Stimulated activated CD4-positive, alpha-beta T cell treated with anti-CD3 and anti-CD28 coated beads, TNF-alpha, amount 100 ng/mL, for 1 hour (primary cell): ENCODE measurements at regions not wholly inside any gene's neighbourhood (a gene's known extent, or its start where the extent isn't known, plus 50 kb on each side); places are given as distances from the start of the nearest gene placed in this dataset.

ENCODE experiments used
- DNase-seq, 3 donors: peaks; one replicate each; pipeline ENCODE4 v3.0.0-alpha.2; 2020; ENCODE audit warnings: low read depth in 3 of 3, low spot score in 1 of 3

DNA sequence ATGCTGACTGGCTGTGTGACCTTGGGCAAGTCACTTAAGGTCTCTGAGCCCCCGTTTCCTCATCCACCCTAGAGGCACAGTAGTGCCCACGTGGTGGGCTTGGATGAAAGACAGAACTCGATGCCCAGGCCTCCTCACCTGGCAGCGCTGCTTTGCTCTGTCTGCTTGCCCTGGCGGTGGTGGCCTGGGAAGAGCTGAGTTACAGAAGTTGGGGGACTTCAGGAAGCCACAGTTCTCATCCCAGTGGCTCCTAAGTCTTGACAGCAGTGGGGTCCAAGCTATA lies 171.5 kb upstream of the IER5L start:
- DNase-seq, result no peak

GRCh38 chr9:129348890-129349664 lies 171.0 kb upstream of the IER5L start:
- no peak for DNase-seq

DNA sequence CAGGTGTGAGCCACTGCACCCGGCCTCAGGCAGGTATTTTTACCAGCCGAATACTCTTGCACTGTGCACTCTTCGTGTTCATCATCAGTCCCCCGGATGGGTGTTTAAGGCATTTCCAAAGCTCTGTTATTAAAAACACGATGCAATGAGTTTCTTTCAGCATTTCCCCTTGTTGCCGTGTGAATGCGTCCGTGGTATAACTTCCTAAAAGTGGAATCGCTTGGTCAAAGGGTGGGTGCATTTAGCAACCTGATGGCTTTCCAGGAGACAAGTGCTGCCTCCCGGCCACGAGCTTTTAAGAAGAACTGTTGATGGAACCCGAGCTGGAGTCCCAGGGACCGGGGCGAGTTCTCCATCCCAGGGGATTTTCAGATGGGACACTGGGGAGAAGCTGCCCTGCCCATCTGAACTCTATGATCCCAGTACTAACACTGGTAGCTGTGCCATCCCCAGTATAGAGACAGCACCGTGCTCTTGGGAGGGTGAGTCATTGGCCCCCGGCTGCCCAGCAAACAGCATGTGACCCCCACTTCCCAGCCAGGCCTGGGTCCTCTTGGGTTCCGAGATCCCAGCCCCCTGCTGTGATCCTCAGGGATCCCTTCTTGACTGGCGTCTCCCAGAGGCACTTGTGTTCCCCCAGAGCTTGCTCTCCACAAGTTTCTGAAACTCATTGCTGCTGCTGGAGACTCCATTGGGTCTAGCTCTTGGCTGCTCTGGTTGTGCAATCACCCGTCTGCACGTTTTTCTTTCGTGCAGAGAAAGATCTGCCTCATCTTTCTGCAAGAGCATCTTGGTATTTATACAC lies 169.5 kb upstream of the IER5L start:
- no peak for DNase-seq

DNA sequence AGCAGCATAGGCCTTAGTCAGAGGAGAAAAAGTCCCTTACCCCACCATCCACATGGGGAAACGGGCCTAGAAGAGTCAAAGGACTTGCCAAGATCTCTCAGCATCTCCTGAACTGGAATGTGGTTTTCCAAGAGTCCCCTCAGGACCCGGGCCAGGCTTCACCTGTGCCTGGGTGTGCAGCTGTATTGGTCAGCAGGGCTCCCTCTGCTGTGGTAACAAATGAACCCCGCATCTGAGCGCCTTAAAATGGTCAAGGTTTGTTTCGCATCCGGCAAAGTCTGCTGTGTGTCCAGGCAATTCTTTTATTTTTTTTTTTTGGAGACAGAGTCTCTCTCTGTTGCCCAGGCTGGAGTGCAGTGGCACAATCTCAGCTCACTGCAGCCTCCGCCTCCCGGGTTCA lies 168.0 kb upstream of the IER5L start:
- no peak for DNase-seq

DNA sequence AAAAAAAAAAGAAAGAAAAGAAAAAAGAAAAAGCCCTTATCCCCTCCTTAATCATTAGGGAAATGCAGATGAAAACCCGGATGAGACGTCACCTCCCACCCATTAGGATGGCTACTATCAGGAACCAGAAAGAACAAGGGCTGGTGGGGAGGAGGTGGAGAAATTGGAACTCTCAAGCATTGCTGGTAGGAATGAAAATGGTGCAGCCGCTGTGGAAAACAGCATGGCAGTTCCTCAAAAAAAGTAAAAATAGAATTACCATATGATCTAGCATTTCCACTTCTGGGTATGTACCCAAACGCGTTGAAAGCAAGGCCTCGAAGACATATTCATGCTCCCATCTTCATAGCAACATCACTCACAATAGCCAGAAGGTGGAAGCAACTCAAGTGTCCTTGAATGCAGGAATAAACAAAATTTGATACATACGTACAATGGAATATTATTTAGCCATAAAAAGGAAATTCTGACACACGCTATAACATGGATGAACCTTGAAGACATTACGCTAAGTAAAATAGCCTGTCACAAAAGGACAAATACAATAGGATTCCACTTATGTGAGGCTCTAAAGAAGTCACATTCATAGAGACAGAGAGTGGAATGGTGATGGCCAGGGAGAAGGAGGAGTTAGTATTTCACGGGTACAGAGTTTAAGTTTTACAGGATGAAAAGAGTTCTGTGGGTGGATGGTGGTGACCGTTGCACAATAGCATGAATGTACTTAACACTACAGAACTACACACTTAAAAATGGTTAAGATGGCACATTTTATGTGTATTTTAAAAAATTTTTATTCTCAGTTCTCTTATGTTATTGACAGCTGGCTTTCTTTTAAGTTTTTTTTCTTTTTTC lies 166.8 kb upstream of the IER5L start:
- DNase-seq, result no peak

DNA sequence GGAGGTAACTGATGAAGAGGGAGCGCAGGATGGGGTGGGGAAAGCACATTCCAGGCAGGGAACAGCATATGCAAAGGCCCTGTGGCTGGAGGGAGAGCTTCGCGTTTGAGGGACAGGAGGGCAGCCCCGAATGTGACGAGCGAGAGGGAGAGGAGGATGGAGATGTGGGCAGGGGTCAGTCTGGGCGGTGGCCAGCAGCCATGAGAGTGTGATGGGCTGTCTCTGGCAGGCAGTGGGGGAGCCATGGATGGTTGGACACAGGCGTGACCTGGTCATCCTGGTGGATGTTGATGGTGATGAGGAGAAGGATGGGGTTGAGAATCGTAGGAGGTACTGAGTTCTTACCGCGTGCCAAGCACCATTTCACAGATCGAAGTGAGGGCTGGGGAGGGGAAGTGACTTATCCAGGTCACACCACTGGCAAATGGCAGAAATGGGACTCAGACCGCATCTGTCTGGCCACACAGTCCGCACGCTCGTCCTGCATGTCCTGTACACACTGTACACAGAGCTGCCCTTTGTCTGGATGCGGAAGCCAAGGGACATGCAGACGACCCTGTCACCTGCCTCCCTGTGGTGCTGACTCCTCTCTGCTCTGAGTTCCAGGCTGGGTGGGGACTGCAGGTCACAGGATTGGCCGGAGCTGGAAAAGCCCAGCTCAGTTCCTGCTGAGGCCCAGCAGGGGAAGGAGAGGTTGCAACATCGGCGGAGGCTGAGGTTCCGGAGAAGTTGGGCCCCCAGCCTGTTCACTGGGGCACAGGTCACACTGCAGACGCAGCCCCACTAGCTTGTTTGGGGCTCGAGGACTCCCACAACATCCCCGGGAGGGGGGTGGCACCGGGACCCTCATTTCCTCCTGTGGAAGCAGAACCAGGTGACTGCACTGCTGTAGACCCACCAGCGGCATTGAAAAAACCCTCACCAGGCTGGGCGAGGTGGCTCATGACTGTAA lies 165.6 kb upstream of the IER5L start:
- no peak for DNase-seq

DNA sequence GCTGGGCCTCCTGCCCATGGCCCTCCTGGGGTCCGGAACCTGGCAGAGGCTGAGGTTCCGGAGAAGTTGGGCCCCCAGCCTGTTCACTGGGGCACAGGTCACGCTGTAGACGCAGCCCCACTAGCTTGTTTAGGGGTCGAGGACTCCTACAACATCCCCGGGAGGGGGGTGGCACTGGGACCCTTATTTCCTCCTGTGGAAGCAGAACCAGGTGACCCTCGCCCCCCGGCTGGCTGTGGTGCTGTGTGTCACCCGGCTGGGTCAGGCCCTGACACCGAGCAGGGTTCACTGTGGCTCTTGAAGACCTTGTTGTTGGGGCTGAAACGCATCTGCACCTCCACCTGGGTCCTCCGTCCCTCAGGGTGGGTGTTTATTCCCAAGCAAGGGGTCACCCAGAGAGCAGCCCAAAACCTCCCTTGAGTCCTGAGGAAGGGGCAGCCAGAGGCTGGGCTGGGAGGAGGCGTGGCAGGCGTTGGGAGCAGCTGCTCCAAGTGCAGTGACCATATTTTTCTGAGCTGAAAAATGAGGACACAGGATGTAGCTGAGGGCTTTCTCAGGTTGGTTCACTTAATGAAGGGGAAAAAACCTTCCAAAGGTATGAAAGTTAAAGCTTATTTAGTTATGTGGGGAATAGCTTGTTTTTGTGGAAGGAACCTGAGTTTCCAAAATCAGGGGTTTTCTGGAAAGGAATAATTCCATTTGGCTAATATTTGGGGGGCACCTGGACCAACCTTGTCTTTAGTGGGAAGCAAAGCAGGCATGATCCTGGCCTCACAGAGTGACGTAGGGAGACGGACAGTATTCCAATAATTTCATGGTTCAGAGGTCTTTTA lies 164.7 kb upstream of the IER5L start:
- DNase-seq, result no peak

GRCh38 chr9:129341987-129342348 lies 163.9 kb upstream of the IER5L start:
- DNase-seq, result no peak

- no peak for DNase-seq
Measured at GRCh38 chr9:129341171-129341986, 163.3 kb upstream of the IER5L start.

- DNase-seq, result no peak
Measured at GRCh38 chr9:129340427-129341170, 162.5 kb upstream of the IER5L start.

GRCh38 chr9:129339539-129340157 lies 161.6 kb upstream of the IER5L start:
- no peak for DNase-seq

DNA sequence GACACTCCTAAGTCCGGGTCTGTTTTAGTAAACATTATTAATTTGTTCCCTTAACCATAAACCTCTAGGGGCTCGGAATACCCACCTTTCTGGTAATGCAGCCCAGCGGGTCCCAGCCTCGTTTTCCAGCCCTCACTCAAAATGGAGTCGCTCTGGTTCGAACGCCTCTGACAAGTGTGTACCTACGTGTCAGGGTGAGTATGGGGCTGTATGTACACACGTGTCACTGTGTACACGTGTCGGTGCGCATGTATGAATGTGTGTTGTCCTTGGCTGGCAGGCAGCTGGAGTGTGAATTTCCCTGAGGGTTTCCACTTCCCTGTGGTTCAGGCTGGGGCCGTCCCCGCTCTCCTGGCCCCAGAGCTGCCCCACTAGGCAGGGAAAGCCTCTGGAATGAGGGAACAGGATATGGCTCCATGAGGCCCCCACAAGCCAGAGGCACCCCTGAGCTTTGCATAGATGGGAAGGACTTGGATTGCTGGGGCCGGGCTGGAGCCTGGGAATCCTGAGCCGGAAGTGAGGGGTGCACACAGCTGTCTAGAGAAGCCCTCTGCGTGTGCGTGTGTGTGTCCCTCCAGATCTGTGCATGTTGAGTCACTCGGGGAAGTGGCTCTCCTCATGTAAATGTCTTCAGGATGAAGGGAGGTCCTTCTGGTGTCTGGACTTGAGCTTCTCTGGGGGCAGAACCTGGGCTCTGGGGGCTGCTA lies 160.8 kb upstream of the IER5L start:
- DNase-seq, result no peak

GRCh38 chr9:129337336-129338140 lies 159.5 kb upstream of the IER5L start:
- no peak for DNase-seq

DNA sequence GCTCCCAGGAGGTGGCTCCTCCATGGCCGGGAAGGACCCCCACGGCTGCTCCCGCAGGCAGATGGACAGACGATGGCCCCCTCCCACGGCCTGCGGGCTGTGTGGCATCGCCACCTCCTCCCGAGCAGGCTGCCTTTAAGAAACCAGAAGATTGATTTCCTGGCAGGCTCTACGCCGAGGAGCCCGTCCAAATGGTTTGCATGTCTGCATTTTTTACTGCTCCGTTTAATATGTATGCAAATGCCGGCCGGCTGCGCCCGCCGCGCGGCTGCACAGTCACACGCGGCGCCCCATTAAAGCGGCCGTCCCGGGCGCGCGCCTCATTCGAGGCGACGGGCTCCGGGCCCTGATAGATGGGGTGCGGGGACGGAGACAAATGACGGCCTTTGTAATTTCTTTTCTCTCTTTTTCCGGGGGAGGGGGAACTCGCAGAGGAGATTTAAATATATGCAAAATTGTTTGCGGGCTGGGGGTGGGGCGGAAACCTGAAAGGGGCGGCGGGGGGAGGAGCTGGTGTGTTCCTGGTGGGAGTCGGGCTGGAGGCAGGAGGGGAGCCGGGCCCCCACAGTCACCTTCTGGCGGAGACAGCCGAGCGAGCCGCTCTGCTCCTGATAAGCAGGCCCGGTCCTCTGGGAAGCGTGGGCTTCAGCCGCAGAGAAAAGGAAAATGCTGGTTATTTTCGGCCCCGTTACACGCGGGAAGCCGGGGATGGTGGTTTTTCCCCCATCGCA lies 158.7 kb upstream of the IER5L start:
- no peak for DNase-seq

GRCh38 chr9:129336130-129336528 lies 158.1 kb upstream of the IER5L start:
- DNase-seq, result no peak
